ENCODE measurements at regions not wholly inside any gene's neighbourhood (a gene's known extent, or its start where the extent isn't known, plus 50 kb on each side); places are given as distances from the start of the nearest gene placed in this dataset.

GRCh38 chr3:39755100-39755499 is 54.3 kb upstream of the MYRIP start:
- TF ChIP-seq CTCF (IDR thresholded peaks at IDR 0.05) (no peak), EZH2phosphoT487 (IDR thresholded peaks at IDR 0.05) (no peak)

All from neural progenitor cell (in vitro differentiated cells).